Kidney glomerular epithelial cell (primary cell): ENCODE measurements at regions not wholly inside any gene's neighbourhood (a gene's known extent, or its start where the extent isn't known, plus 50 kb on each side); places are given as distances from the start of the nearest gene placed in this dataset.
A peak's percentile ranks its signal among the peaks of the same experiment; 100 is the strongest.
"Not testable (repeated sequence)": the region's sequence is repeated elsewhere in the genome, so short reads cannot be mapped to it uniquely, and the experiment has no call there.

Experiments
- DNase-seq: peaks from one replicate; lab custom pipeline; 2025; lab: John Stamatoyannopoulos, UW

DNA sequence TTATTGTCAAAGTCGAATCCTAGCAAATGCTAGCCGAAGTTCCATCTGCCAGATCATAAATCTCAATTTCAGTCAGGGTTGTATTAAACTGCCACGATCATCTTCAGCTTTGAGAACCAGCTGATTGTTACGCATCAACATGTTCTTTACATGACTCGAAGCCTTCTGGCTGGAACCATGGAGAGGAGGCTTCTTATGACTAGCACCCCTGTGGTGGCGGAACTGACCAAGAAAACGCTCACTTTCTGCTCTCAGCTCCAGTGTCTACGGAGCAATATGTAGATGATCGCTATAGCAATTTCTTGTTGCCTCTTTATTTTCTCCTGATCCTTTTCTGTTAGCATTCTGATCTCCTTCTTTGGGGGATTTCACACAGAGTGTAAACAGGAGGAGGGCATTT is 479.4 kb upstream of the SLC35B3 start:
- DNase-seq, result no peak

DNA sequence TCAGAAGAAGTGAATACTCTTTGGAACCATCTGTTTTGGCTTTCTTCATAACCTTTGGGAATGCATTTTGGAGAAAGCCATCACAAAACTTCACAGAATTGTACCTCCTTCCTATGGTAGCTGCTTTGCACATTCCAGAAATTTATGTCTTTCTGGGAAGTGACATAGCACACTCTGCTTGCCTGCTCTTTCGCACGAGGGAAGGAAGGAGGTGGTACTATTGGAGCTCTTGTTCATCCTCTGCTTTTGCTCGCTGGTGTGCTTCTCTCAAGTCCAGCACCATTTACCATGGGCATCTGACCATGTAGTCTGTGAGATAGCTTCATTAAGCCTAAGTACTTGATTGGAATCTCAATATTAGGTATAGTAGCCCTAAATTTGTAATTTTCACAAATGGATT is 473.3 kb upstream of the SLC35B3 start:
- DNase-seq, result no peak

DNA sequence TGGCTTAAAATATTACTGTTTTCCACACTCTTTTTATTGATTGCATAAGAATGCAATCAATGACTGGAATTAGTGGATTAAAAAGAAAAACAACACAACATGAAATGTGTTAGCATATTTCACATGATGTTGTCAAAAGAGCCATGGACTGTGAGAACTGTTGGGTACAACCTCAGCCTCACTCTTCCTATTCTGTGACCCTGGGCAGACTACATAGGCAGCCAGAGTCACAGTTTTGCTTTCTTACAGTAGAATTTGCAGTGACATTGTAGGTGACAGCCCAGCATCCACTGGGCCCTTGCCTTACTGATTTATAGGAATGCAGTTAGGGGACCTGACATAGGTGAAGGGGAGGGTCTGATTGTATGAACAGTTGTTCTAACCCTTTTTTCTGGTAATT is 471.4 kb upstream of the SLC35B3 start:
- DNase-seq, result no peak

DNA sequence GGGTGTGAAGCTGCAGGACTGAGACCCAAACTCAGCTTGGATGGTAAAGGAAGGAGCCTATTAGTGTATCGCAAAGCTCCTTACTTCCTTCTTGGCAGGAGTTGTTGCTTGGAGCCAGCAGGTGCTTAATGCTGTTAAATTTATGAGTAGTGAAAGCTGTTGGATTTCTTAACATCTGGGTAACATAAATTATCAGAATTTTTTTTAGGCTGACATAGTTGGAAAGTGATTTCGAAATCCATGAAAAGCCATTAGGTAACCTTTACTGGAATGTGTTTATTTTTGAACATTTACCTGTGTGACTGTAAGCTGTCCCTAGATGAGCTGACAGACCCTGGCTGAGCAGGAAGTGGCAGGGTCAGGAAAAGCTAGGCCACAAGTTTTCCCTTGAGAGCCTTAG is 470.4 kb upstream of the SLC35B3 start:
- DNase-seq, result no peak

DNA sequence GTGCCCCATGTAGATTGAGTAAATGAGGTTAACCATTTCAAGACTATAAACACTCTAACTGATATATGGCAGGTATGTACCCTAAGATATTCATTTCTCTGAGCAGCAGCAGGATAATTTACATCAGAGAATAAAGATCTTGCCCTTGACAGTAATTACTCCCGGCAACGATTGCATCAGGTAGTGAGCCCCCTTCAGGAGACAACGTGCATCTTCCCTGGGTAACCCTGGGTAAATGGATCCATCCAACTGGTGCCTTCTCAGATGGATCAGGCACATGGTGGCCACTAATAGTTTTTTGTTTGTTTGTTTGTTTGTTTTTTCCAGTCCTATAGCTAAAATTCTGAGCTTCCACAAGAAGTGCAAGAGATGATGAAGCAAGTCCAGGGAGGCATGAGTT is 469.4 kb upstream of the SLC35B3 start:
- no peak for DNase-seq

DNA sequence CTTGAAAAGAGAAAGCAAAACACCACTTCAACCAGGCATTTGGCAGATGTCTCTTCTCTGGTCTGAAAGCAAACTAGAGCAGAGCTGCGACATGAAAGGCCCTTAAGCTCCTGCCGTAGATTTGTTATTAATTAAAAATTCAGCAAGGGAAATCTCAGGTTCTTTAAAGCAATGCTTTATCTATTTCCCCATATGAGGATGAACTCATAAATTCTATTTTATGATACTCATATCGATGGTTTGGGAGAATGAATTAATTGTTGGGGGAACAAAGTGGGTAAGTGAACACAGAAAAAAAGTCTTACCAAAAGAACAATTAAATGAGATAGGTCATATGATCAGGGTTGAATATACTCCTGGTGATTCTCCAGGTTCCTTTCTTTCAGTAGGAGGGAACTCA is 464.7 kb upstream of the SLC35B3 start:
- no peak for DNase-seq

DNA sequence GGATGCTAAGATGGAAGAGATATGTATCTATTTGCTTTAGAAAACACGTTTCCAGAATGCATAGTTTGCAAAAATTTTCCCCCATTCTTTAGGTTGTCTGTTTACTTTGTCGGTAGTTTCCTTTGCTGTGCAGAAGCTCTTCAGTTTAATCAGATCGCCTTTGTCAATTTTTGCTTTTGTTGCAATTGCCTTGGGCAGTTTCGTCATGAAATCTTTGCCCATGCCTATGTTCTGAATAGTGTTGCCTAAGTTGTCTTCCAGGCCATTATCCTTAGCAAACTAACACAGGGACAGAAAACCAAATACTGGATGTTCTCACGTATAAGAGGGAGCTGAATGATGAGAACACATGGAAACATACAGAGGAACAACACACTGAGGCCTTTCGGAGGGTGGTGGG is 454.2 kb upstream of the SLC35B3 start:
- DNase-seq, result no peak

DNA sequence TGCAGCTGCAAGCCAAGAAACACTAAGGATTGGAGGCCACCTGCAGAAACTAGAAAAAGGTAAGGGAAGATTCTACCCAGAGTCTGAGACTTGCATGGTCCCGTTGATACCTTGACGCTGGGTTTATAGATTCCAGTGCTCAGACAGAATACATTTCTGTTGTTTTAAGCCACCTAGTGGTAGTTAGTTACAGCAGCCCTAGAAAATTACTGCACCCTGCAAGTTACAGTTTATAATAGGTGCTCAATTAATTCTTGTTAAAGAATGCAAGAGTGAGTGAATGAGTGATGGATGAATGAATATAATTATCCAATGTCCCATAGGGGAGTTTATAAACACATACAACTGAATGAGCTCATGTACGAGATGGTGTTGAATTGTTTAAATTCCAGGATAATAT is 453.1 kb upstream of the SLC35B3 start:
- no peak for DNase-seq

DNA sequence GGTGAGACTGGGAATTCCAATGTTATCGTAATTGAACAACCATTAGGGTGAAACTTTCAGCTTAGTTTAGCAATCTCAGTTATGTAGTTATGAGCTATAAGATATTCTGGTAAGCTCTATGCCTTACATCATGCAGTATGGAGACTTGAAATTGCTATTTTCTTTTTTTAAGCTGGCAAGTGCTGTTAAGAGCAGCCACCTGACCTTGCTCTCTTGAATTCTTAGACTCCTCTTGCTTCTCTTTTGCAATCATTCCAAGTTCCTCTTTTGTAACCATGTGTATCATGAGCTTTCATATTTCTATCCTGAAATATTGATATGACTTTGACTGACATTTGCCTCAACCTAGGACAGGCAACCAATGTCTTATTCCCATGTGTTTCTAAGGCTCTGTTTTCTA is 446.3 kb upstream of the SLC35B3 start:
- DNase-seq, result no peak

DNA sequence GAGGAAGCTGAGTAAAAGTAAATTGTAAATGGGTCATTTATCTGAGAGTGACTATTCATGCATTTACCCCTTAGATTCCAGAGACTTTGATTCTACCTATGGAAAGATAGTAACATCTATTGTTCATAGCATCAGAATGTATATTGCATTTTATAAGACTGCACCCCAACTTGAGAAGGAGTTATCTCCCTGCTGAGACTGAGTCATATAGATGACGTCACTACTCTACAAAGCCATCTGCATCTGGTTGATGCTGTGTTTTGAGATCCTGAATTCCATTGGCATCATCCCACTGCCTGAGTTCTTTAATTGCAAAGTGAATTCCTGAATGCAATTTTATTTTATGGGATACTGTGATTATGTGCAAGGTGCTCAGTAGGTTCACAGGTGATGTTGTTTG is 444.0 kb upstream of the SLC35B3 start:
- no peak for DNase-seq

DNA sequence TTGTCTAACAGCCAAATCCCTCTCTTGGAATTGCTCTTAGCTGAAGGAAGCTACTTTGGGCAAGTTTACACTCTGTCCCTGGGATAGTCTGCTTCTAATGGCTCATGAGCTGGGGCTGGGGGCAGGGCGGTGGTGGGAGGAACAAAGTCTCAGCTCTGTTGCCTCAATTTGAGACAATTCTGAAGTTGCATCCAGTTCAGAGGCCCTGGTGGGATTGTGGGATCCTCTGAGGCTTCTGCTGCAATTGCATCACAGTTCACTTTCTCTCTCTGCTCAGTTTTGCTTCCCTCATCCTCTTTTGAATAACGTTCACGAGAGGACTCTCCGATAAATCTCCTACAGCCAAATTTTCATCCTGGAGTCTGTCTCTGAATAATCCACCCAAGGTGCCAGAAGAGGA is 440.6 kb upstream of the SLC35B3 start:
- DNase-seq, result no peak

DNA sequence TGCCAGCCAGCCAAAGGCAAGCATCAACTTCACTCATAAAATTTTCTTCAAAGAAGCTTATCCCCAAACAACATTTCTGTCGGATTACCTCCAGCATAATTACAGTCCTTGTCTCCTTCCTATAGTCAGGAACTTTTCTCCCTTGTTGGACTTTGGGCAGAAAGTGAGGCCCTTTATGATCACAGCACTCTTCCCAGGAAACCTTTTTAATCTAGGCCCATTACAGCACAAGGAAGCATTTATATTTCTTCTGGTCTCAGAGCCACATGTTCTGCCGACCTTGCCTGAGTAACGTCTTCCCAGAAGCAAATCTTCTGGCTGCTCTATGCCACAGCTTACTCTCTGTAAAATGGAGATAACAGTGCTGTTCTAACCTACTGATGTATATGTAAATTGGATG is 437.2 kb upstream of the SLC35B3 start:
- no peak for DNase-seq

DNA sequence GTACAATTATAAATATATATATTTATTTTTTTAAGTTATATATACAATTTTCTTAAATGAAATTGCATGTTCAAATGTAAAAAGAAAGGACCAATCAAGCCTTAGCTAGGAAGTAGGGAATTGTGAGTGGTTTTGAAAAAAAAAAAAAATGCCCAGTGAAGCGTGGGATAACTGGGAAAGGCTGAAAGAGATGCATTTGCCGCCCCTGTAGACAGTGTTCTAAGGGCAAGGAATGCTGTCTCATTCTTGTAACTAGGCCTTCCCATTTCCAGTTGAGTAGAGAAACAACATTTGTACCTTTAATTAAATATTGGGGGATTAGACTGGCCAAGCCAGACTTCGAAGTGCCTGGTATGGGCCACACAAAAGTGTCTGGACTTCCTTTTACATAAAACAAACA is 430.1 kb upstream of the SLC35B3 start:
- DNase-seq, result peak; percentile 31

DNA sequence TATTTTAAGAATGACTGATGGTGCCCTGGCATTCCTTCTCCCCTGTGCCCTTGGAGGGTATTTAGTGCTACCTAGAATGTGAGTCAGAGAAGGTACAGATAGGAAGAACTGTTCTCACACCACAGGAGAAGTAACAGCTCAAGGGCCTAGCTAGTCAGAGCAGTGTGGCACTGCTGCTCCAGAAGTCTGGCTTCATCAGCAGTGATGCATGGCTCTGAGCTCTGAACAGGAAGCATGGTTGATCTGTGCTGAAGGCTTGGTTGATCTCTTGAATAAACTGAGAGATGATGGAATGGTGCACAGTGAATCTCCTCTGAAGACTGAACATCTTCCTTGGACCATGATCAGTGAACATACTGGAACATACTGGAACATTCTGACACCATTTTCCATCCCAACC is 425.3 kb upstream of the SLC35B3 start:
- peak; percentile 34 for DNase-seq

DNA sequence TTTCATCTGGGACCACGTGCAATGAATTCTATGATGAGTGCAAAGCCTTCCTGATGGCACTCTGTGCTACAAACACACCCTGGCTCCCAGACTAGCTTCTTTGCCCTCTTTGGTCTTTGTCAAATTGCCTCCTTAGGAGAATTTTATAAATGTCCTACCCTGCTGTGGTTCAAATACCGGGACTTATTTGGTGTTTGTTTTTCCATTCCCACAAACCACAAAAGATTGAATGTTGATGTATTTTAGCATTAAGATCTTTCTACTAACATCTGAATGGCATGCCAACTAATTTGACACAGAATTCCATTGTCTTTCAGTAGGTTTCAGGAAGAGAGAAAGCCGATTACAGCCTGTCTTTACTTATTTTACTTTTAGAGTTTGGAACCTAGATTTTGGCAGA is 424.2 kb upstream of the SLC35B3 start:
- peak; percentile 8 for DNase-seq

DNA sequence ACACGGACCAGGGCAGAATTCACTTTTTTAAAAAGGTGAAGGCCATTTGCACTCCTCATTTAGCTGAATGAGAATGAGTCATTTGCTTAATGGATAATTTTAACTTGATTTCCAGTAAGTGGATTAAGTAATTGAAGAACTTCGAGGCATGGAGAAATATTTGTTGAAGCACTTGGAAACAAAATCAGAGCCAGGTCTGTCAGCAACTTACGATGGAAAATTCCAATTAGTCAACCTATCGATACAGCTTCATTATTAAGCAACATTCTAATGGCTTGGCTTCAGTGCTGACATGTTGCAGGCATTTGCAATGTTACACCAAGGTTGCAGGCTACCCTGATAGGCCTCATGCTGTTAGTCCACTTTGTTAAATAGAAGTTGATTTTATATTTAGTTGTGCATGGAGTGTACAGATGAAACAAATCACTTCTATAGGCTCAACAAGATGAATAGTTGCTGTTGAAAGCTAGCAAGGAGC is 423.5 kb upstream of the SLC35B3 start:
- DNase-seq, result no peak

DNA sequence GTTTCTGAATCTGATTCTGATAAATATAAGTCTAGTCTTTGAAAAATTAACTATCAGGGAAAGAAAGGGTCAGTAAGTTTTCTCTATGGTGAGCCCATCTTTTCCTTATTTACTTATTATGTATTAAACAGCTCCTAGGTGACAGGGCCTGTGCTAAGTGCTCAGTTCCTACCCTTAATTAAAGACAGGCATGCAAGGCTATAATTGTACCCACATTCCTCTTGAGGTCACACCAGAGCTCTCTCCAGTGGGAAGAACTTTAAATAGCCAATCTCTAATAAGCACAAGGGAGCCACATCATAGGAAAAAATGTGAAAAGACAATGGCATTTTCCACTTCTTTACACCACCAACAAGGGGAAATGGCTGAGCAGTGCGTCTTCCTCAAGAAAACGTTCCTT is 421.8 kb upstream of the SLC35B3 start:
- DNase-seq, result no peak

DNA sequence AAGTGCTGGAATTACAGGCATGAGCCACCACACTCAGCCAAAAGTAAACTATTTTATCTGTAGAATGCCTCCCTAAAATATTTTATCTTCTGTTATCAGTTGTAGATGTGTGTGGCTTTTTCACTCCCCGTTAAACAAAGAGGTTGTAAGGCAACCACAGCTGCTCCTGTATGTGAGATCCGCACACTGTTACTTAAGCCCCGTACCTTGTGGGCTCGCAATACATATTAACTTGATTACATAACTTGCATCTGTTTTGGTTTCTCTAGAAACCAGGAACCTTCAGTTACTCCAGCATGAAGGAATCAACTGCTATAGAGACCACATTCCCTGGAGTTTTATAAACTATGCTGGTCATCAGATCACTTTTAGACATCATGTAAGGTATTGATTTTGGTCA is 420.1 kb upstream of the SLC35B3 start:
- DNase-seq, result no peak

DNA sequence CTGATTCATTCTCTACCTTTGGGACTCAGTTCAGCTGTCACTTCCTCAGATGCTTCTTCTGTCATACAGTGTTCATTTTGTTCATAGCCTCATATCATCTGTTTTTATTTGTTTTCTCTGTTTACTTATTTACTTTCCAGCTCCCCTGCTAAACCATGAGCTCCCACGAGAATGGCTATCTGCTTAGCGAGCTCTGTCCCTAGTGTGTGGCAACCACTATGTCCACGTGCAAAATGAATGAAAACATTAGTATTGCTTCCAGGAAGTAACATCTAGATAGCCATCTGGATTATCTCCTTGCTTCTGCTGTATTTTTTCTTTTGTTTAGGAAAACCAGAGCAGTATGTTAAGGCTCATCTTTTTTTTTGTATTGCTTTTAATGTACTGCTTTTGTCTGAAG is 417.0 kb upstream of the SLC35B3 start:
- DNase-seq, result no peak

DNA sequence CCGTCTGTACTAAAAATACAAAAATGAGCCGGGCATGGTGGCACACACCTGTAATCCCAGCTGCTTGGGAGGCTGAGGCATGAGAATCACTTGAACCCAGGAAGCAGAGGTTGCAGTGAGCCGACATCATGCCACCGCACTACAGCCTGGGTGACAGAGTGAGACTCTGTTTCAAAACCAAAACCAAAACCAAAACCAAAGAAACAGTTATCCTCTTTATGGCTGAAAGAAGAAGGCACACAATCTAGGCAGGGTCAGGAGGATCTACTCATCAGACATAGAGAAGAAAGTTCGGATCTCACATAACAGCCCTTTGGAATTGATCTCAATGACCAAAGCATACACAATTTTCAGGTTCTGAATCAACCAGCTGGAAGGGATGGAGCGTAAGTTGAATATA is 411.3 kb upstream of the SLC35B3 start:
- not testable (repeated sequence) for DNase-seq

DNA sequence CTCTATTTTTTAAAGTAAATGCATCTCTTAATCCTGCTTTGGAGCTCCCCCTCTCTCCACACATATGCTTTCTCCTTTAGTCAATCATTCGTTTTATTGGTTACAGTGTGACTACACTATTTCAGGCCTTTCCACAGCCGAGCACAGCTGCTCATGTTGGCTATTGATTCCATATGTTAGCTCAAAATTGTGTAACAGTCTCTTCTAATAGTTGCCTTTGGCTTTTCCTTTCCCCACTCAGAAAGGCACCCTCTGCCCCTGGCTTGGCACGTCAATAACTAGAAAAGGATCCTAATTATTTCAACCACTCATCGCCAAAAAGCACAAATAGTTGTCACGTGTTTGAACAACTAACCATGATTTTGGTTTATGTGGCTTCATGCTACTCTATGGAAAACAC is 410.3 kb upstream of the SLC35B3 start:
- no peak for DNase-seq

DNA sequence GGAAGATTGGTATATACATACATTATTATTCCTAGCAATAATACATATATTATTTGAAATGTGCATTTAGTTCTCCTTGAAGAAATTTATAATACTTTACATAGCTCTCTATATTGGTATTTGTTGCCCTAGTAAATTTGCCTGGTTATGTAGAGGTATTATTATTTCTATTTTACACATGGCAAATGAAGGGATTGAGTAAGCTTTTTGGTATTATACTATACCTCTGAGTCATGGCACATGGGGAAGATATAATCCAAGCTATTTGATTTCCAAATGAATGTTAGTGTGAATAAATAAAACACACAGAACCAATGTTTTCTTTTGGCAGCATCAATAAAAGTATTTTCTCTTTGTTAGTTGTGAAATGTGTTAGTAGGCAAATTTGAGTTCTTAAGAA is 409.6 kb upstream of the SLC35B3 start:
- DNase-seq, result no peak

DNA sequence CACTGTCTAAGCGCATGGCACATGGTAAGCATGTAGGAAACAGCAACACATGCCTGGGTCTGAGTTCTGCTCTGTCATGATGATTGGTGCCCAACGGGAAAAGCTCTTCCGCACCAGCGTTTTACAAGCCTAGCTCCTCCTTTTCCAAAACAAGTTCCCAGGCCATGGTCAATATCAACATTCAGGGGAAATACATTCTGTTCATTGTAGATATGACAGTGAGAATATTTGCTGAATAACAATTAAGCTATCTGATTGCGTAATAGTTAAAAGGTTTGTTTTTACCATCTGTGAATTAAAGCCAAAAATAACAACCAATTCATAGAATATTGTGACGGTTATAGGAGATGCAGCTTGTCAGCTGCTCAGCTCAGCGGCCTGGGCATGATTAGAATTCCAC is 404.3 kb upstream of the SLC35B3 start:
- no peak for DNase-seq

DNA sequence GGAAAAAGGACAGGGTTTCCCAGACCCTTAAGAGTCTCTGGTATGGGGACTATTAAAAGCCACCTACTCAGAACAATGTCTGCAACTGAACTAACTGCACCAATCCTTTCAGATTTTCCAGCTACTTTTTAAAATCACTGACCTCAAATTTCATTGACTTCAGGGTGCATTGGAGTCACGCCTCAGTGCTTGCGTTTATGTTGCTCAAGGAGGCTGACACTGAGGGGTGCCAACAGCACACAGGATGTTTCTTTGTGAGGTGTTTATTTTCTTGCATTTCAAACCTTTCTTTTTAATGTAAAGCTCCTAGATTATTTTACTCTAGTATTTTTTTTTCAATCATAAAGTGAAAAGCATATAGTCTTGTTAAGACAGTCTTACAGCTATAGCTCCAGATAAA is 402.0 kb upstream of the SLC35B3 start:
- DNase-seq, result no peak

DNA sequence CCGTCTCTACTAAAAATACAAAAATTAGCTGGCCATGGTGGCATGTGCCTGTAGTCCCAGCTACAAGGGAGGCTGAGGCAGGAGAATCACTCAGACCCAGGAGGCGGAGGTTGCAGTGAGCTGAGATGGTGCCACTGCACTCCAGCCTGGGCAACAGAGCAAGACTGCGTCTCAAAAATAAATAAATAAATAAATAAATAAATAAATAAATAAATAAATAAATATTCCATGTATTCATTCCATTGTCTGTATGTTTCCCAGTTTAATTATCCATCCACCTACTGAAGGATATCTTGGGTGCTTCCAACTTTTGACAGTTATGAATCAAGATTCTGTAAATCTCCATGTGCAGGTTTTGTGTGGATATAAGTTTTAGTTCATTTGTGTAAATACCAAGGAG is 397.4 kb upstream of the SLC35B3 start:
- not testable (repeated sequence) for DNase-seq
